NT2/D1 (cell line): ENCODE measurements at regions not wholly inside any gene's neighbourhood (a gene's known extent, or its start where the extent isn't known, plus 50 kb on each side); places are given as distances from the start of the nearest gene placed in this dataset.
"Not testable (repeated sequence)": the region's sequence is repeated elsewhere in the genome, so short reads cannot be mapped to it uniquely, and the experiment has no call there.

Experiments
- DNase-seq: peaks from one replicate; pipeline ENCODE4 v3.0.0-alpha.2; 2011; ENCODE audit warnings: low read depth, low spot score
- H3K27me3 ChIP-seq: 2 replicates; pipeline ENCODE4 v1.6.0; 2011; ENCODE audit warnings: mild to moderate bottlenecking; ENCODE audit not compliant: insufficient read length, insufficient read depth
- H3K36me3 ChIP-seq: 2 replicates; pipeline ENCODE4 v1.6.1; 2011; ENCODE audit warnings: mild to moderate bottlenecking, low read length, mixed read lengths; ENCODE audit not compliant: insufficient read depth, insufficient read length
- H3K4me1 ChIP-seq: 2 replicates; pipeline ENCODE4 v1.5.1; 2011; ENCODE audit not compliant: insufficient read depth, insufficient read length
- H3K4me3 ChIP-seq: 2 replicates; pipeline ENCODE4 v1.5.1; 2011; ENCODE audit warnings: low read depth; ENCODE audit not compliant: insufficient read length
- H3K9ac ChIP-seq: 2 replicates; pipeline ENCODE4 v1.6.0; 2011; ENCODE audit warnings: low read depth; ENCODE audit not compliant: insufficient read length
- H3K9me3 ChIP-seq: 2 replicates; pipeline ENCODE4 v1.5.1; 2011; ENCODE audit warnings: mild to moderate bottlenecking, low read length; ENCODE audit not compliant: insufficient read depth
- SUZ12 ChIP-seq: IDR thresholded peaks from 2 replicates; pipeline ENCODE4 v1.6.1; 2011; ENCODE audit not compliant: insufficient read length, insufficient read depth; ENCODE audit errors: extremely low read depth
- YY1 ChIP-seq: IDR thresholded peaks from 2 replicates; pipeline ENCODE4 v1.6.1; 2011; ENCODE audit not compliant: insufficient read length, insufficient read depth
- ZNF274 ChIP-seq: IDR thresholded peaks from 2 replicates; pipeline ENCODE4 v1.6.1; 2011; ENCODE audit warnings: mild to moderate bottlenecking, low read depth, low read length

DNA sequence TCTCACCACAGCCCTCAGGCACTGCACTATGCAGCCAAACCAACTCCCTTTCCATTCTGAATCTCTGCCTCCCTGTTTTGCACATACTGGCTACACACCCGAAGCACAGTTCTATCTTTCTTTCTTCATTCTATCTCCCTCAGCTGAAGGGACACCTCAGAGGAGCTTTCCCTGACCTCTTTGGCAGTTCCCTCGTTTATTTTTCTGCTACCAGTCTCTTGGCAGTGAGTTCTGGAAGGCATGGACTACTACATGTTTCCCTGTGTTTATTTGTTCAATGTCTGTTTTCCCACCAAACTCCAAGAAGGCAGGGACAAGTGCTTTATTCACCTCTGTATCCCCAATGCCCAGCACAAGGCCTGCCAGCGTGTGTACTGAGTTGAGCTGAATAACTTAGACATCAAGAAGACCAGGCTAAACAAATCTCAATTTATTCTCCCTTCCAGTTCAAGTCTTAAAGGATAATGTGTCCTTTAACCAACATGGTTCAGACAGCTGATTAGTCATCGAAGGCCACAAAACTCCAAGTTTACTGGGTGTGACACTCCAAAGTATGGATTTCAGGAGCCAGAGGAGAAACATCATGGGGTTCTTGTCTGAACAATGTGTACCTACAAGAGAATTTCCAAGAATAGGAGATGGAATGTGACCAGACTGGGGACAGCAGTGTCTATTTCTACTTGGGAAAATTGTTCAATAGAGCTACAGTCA is 260.1 kb upstream of the CTNNB1 start:
- H3K4me3 ChIP-seq: no peak overlapping the region
- TF ChIP-seq SUZ12 (no peak), YY1 (no peak), ZNF274 (no peak)
- H3K4me1 ChIP-seq: no peaks in the 10 kb centered on the region
- no peak overlapping the region for H3K9ac ChIP-seq
- no peaks in the 10 kb centered on the region for H3K36me3 ChIP-seq
- DNase-seq: no peak
- no peaks in the 10 kb centered on the region for H3K9me3 ChIP-seq
- H3K27me3 ChIP-seq: no peaks in the 10 kb centered on the region

DNA sequence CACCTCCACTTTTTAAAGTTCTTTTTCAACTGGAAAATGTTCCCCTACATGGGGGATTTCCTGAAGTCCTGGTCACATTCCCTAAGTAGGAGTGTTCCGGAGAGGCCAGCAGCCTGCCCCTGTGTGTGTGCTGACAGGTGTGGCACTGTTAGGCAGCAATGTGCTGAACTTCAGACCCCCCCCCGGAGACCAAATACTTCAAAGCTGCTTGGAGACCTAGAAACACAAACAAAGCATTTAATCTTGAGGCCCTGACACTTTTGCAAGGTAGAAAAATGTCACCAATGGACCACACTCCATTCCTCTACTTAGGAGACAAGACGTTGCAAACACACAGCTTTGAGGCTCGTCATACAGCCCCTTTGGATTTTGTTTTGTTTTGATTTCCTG is 259.6 kb upstream of the CTNNB1 start:
- TF ChIP-seq SUZ12 (no peak), YY1 (no peak)
- no peaks in the 10 kb centered on the region for H3K27me3 ChIP-seq
- DNase-seq: no peak
- no peaks in the 10 kb centered on the region for H3K9me3 ChIP-seq
- no peaks in the 10 kb centered on the region for H3K4me1 ChIP-seq
- H3K4me3 ChIP-seq: no peak overlapping the region
- no peaks in the 10 kb centered on the region for H3K36me3 ChIP-seq
- no peak overlapping the region for H3K9ac ChIP-seq

DNA sequence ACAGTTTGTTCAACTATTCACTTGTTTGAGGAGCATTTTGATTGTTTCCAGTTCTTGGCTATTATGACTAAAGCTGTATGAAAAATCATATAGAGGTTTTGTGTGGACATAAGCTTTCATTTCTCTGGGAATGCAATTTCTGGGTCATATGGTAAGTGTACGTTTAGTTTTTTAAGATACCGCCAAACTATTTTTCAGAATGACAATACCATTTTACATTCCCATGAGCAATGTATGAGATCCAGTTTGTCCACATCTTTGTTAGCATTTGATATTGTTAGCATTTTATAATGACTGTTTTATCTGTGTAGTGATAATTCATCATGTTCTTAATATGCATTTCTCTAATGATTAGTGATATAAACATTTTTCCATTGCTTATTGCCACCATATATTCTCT is 258.7 kb upstream of the CTNNB1 start:
- no peaks in the 10 kb centered on the region for H3K27me3 ChIP-seq
- TF ChIP-seq ZNF274 (no peak), YY1 (no peak), SUZ12 (no peak)
- H3K9ac ChIP-seq: no peak overlapping the region
- no peaks in the 10 kb centered on the region for H3K4me1 ChIP-seq
- no peaks in the 10 kb centered on the region for H3K9me3 ChIP-seq
- no peak for DNase-seq
- no peaks in the 10 kb centered on the region for H3K36me3 ChIP-seq
- H3K4me3 ChIP-seq: no peak overlapping the region

DNA sequence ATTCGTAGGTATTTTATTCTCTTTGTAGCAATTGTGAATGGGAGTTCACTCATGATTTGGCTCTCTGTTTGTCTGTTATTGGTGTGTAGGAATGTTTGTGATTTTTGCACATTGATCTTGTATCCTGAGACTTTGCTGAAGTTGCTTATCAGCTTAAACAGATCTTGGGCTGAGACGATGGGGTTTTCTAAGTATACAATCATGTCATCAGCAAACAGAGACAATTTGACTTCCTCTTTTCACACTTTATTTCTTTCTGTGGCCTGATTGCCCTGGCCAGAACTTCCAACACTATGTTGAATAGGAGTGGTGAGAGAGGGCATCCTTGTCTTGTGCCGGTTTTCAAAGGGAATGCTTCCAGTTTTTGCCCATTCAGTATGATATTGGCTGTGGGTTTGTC is 252.3 kb upstream of the CTNNB1 start:
- not testable (repeated sequence) for H3K9ac ChIP-seq, H3K9me3 ChIP-seq, H3K27me3 ChIP-seq, H3K4me1 ChIP-seq, DNase-seq, H3K36me3 ChIP-seq, H3K4me3 ChIP-seq

DNA sequence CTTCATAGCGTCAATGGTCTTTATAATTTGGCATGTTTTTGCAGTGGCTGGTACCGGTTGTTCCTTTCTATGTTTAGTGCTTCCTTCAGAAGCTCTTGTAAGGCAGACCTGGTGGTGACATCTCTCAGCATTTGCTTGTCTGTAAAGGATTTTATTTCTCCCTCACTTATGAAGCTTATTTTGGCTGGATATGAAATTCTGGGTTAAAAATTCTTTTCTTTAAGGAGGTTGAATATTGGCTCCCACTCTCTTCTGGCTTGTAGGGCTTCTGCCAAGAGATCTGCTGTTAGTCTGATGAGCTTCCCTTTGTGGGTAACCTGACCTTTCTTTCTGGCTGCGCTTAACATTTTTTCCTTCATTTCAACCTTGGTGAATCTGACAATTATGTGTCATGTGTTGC is 250.0 kb upstream of the CTNNB1 start:
- not testable (repeated sequence) for H3K27me3 ChIP-seq, H3K4me3 ChIP-seq, DNase-seq, H3K9me3 ChIP-seq, H3K9ac ChIP-seq, H3K4me1 ChIP-seq, H3K36me3 ChIP-seq

DNA sequence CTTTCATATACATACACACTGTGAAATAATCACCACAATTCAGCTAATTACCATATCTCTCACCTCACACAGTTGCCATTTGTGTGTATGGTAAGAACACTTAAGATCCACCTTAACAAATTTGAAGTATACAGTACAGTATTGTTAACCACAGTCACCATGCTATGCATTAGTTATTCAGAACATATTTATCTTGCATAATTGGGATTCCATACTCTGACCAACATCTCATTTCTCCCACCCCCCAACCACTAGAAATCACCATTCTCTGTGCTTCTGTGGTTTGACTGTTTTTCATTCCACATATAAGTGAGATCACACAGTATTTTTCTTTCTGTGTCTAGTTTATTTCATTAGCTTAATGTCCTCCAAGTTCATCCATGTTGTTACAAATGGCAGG is 247.7 kb upstream of the CTNNB1 start:
- H3K9ac ChIP-seq: no peak overlapping the region
- H3K27me3 ChIP-seq: no peaks in the 10 kb centered on the region
- H3K9me3 ChIP-seq: peaks cover 8% of the 10 kb centered on the region
- H3K4me1 ChIP-seq: no peaks in the 10 kb centered on the region
- no peak for TF ChIP-seq ZNF274
- TF ChIP-seq YY1: no peak
- TF ChIP-seq SUZ12: no peak
- H3K36me3 ChIP-seq: no peaks in the 10 kb centered on the region
- H3K4me3 ChIP-seq: no peak overlapping the region
- no peak for DNase-seq

DNA sequence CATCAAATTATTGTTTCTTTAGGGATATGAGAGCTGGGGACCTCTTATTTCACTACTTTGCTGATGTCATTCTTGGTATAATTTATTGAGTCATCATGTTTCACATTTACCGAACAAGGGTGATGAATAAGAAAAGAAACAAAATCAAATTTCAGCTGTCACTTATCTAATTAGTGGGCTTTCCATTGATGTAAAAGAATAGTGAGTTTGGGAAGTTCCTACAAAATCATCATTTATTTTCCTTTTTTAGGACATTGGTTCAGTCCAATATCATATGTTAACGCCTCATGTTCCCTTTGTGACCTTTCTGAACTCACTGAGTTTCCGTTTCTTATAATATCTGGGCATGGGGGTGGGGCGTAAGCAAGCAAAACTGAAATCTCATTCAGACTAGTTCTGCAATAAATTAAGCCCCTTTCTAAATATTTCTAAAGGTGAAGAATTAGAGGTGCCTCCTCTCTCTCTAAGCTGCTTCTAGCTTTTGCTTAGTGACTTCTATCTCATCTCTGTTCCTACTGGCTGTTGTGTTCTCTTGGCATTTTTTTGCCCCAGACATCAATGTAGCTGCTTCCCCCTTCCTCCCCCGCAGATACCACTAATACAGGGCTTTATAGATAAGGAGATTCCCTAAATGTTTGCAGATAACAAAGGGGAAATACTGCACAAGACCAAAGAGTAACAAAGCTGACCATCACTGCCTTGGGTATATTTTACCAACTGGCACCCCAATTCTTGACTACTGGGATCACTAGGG is 238.0 kb upstream of the CTNNB1 start:
- Histone ChIP-seq H3K4me3 (no peak overlapping the region), H3K9me3 (peaks cover 24% of the 10 kb centered on the region), H3K27me3 (no peaks in the 10 kb centered on the region), H3K9ac (no peak overlapping the region), H3K4me1 (peaks cover 3% of the 10 kb centered on the region), H3K36me3 (no peaks in the 10 kb centered on the region)
- TF ChIP-seq ZNF274 (no peak), YY1 (no peak), SUZ12 (no peak)
- no peak for DNase-seq
